H9 (cell line): ENCODE measurements at regions not wholly inside any gene's neighbourhood (a gene's known extent, or its start where the extent isn't known, plus 50 kb on each side); places are given as distances from the start of the nearest gene placed in this dataset.

Source experiments
- DNase-seq: peaks from one replicate; pipeline ENCODE4 v3.0.0-alpha.2; 2017
- H2AFZ ChIP-seq: one replicate; pipeline ENCODE4 v1.6.1; 2013; ENCODE audit warnings: mild to moderate bottlenecking, low read length, control low read depth, moderate library complexity
- H2AK5ac ChIP-seq: 2 replicates; pipeline ENCODE4 v1.6.1; 2013; ENCODE audit warnings: low read length, control low read depth, mixed read lengths; ENCODE audit not compliant: insufficient read length
- H2BK120ac ChIP-seq: one replicate; pipeline ENCODE4 v1.6.1; 2013; ENCODE audit warnings: low read depth, mild to moderate bottlenecking, low read length, control low read depth, inconsistent platforms; ENCODE audit not compliant: poor library complexity, severe bottlenecking
- H2BK12ac ChIP-seq: 2 replicates; pipeline ENCODE4 v1.6.1; 2013; ENCODE audit warnings: low read length, control low read depth, mixed read lengths, low read depth; ENCODE audit not compliant: insufficient read length
- H2BK15ac ChIP-seq: 2 replicates; pipeline ENCODE4 v1.6.1; 2013; ENCODE audit warnings: low read depth, low read length, control low read depth
- H2BK20ac ChIP-seq: one replicate; pipeline ENCODE4 v1.6.1; 2013; ENCODE audit warnings: low read depth, mild to moderate bottlenecking, low read length, control low read depth, inconsistent platforms; ENCODE audit not compliant: poor library complexity, severe bottlenecking
- H2BK5ac ChIP-seq: 2 replicates; pipeline ENCODE4 v1.6.1; 2013; ENCODE audit warnings: low read length, control low read depth, mixed read lengths; ENCODE audit not compliant: insufficient read length
- H3K14ac ChIP-seq: 2 replicates; pipeline ENCODE4 v1.6.1; 2013; ENCODE audit warnings: low read length, control low read depth; ENCODE audit not compliant: insufficient read depth
- H3K18ac ChIP-seq: 2 replicates; pipeline ENCODE4 v1.6.1; 2013; ENCODE audit warnings: low read depth, mild to moderate bottlenecking, mixed read lengths, low read length, control low read depth; ENCODE audit not compliant: insufficient read length
- H3K23ac ChIP-seq: 2 replicates; pipeline ENCODE4 v1.6.1; 2013; ENCODE audit warnings: low read length, control low read depth, mixed read lengths, low read depth; ENCODE audit not compliant: insufficient read length
- H3K23me2 ChIP-seq: 2 replicates; pipeline ENCODE4 v1.6.1; 2013; ENCODE audit warnings: low read depth, mild to moderate bottlenecking, mixed read lengths, low read length, control low read depth; ENCODE audit not compliant: insufficient read length, poor library complexity, severe bottlenecking
- H3K27ac ChIP-seq: 2 replicates; pipeline ENCODE4 v1.5.1; 2013; ENCODE audit warnings: low read length, control low read depth, mixed read lengths, low read depth; ENCODE audit not compliant: insufficient read length
- H3K27me3 ChIP-seq: 2 replicates; pipeline ENCODE4 v1.6.1; 2013; ENCODE audit warnings: low read length, control low read depth, inconsistent platforms; ENCODE audit not compliant: insufficient read depth
- H3K4ac ChIP-seq: 2 replicates; pipeline ENCODE4 v1.6.1; 2013; ENCODE audit warnings: low read depth, mild to moderate bottlenecking, control low read depth, inconsistent platforms, low read length, moderate library complexity
- H3K4me1 ChIP-seq: 2 replicates; pipeline ENCODE4 v1.6.1; 2013; ENCODE audit warnings: low read length, control low read depth, inconsistent platforms; ENCODE audit not compliant: insufficient read depth
- H3K4me2 ChIP-seq: 2 replicates; pipeline ENCODE4 v1.6.1; 2013; ENCODE audit warnings: low read length, control low read depth, mixed read lengths; ENCODE audit not compliant: insufficient read length, insufficient read depth
- H3K56ac ChIP-seq: 2 replicates; pipeline ENCODE4 v1.6.1; 2013; ENCODE audit warnings: low read depth, mild to moderate bottlenecking, mixed read lengths, low read length, control low read depth; ENCODE audit not compliant: insufficient read length
- H3K79me1 ChIP-seq: 2 replicates; pipeline ENCODE4 v1.6.1; 2013; ENCODE audit warnings: low read depth, mild to moderate bottlenecking, moderate library complexity, low read length, control low read depth, inconsistent platforms; ENCODE audit not compliant: insufficient read depth, poor library complexity, severe bottlenecking
- H3K79me2 ChIP-seq: 2 replicates; pipeline ENCODE4 v1.6.1; 2013; ENCODE audit warnings: low read length, control low read depth, inconsistent platforms; ENCODE audit not compliant: insufficient read depth
- H3K9ac ChIP-seq: 2 replicates; pipeline ENCODE4 v1.6.1; 2013; ENCODE audit warnings: low read length, control low read depth, mixed read lengths; ENCODE audit not compliant: insufficient read length; ENCODE audit errors: extremely low read depth
- H3K9me3 ChIP-seq: one replicate; pipeline ENCODE4 v1.6.1; 2013; ENCODE audit warnings: low read depth, low read length, inconsistent platforms; ENCODE audit not compliant: control insufficient read depth
- H3T11ph ChIP-seq: one replicate; pipeline ENCODE4 v1.6.1; 2013; ENCODE audit warnings: mild to moderate bottlenecking, low read length, control low read depth, inconsistent platforms
- H4K20me1 ChIP-seq: one replicate; pipeline ENCODE4 v1.6.1; 2013; ENCODE audit not compliant: control insufficient read depth, insufficient read length, insufficient read depth
- H4K5ac ChIP-seq: 2 replicates; pipeline ENCODE4 v1.6.1; 2013; ENCODE audit warnings: low read depth, mild to moderate bottlenecking, mixed read lengths, low read length, control low read depth; ENCODE audit not compliant: insufficient read length
- H4K8ac ChIP-seq: replicated peaks from 2 replicates; pipeline ENCODE4 v1.6.1; 2013; ENCODE audit warnings: low read length, control low read depth, mixed read lengths, low read depth; ENCODE audit not compliant: insufficient read length
- H4K91ac ChIP-seq: 2 replicates; pipeline ENCODE4 v1.6.1; 2013; ENCODE audit warnings: low read depth, mild to moderate bottlenecking, moderate library complexity, mixed read lengths, low read length, control low read depth; ENCODE audit not compliant: insufficient read length
- H3K27ac Mint-ChIP-seq, 3 experiments: 2 replicates in 2 of 3; 3 replicates in 1 of 3; pipeline ENCODE4 v1.8.0; 2020 to 2021; ENCODE audit warnings: mixed read lengths in 3 of 3, mild to moderate bottlenecking in 1 of 3, moderate library complexity in 1 of 3
- H3K27me3 Mint-ChIP-seq: 2 replicates; pipeline ENCODE4 v1.8.0; 2021; ENCODE audit warnings: low read depth, mild to moderate bottlenecking, moderate library complexity, mixed read lengths
- H3K36me3 Mint-ChIP-seq, 3 experiments: 2 replicates in 2 of 3; 3 replicates in 1 of 3; pipeline ENCODE4 v1.8.0; 2020 to 2021; ENCODE audit warnings: low read depth in 3 of 3, mixed read lengths in 3 of 3; ENCODE audit not compliant: insufficient read depth in 1 of 3
- H3K4me1 Mint-ChIP-seq, 2 experiments: 2 replicates each; pipeline ENCODE4 v1.8.0; 2020; ENCODE audit warnings: mixed read lengths in 2 of 2
- H3K4me3 Mint-ChIP-seq, 2 experiments: 2 replicates in 1 of 2; 3 replicates in 1 of 2; pipeline ENCODE4 v1.8.0; 2020 to 2021; ENCODE audit warnings: mild to moderate bottlenecking in 2 of 2, mixed read lengths in 2 of 2, moderate library complexity in 1 of 2
- H3K9me3 Mint-ChIP-seq, 2 experiments: 2 replicates in 1 of 2; 3 replicates in 1 of 2; pipeline ENCODE4 v1.8.0; 2020; ENCODE audit warnings: mild to moderate bottlenecking in 2 of 2, mixed read lengths in 2 of 2, moderate library complexity in 1 of 2
- WGBS: extraction: QIAGEN DNeasy Blood & Tissue Kit; methylation state at CpG from one replicate; pipeline ENCODE4 v1.1.7; 2013; ENCODE audit warnings: missing lambda C conversion rate, low lambda C conversion rate, mixed read lengths; ENCODE audit not compliant: insufficient read length; ENCODE audit errors: extremely low coverage; 5-methylcytosine and 5-hydroxymethylcytosine counted together
- TF ChIP-seq, protein P1 (sequence below): fragments of 200-600 bp; sonication (generic); conservative IDR thresholded peaks from 3 replicates; pipeline ENCODE4 v1.8.0; 2021; ENCODE audit warnings: antibody characterized with exemption, mild to moderate bottlenecking

- no CpG with 5 or more reads among the region's 2 CpGs for WGBS
These were observed 203.8 kb downstream of the RASSF9 start for GRCh38 chr12:85632390-85632789.

More at GRCh38 chr12:85632390-85632789, 203.8 kb downstream of the RASSF9 start:
- H2BK12ac ChIP-seq, result no peak overlapping the region
- H3K14ac ChIP-seq, result no peak overlapping the region
- H4K91ac ChIP-seq, result no peak overlapping the region
- Mint-ChIP-seq H3K9me3 (no peaks in the 10 kb centered on the region), H3K4me1 (no peaks in the 10 kb centered on the region), H3K27ac (no peak overlapping the region), H3K36me3 (peaks cover 0 to 4% (median 0%) of the 10 kb centered on the region in 3 experiments; a peak in 1 of 7 replicates), H3K4me3 (no peak overlapping the region), H3K27me3 (no peaks in the 10 kb centered on the region)
- H2AFZ ChIP-seq, result no peak overlapping the region
- no peak overlapping the region for H3K9ac ChIP-seq
- no peak overlapping the region for H3K18ac ChIP-seq
- H3K79me2 ChIP-seq, result no peaks in the 10 kb centered on the region
- H3K4me2 ChIP-seq, result no peak overlapping the region
- no peak overlapping the region for H2BK120ac ChIP-seq
- no peaks in the 10 kb centered on the region for H4K20me1 ChIP-seq
- H3K9me3 ChIP-seq, result no peaks in the 10 kb centered on the region
- no peaks in the 10 kb centered on the region for H3K79me1 ChIP-seq
- no peak overlapping the region for H2AK5ac ChIP-seq
- no peak overlapping the region for H3K56ac ChIP-seq
- no peaks in the 10 kb centered on the region for H3K27me3 ChIP-seq
- H3K4ac ChIP-seq, result no peak overlapping the region
- H3K27ac ChIP-seq, result no peak overlapping the region
- H4K8ac ChIP-seq, result no peak overlapping the region
- no peak overlapping the region for H4K5ac ChIP-seq
- TF ChIP-seq, protein P1, sequence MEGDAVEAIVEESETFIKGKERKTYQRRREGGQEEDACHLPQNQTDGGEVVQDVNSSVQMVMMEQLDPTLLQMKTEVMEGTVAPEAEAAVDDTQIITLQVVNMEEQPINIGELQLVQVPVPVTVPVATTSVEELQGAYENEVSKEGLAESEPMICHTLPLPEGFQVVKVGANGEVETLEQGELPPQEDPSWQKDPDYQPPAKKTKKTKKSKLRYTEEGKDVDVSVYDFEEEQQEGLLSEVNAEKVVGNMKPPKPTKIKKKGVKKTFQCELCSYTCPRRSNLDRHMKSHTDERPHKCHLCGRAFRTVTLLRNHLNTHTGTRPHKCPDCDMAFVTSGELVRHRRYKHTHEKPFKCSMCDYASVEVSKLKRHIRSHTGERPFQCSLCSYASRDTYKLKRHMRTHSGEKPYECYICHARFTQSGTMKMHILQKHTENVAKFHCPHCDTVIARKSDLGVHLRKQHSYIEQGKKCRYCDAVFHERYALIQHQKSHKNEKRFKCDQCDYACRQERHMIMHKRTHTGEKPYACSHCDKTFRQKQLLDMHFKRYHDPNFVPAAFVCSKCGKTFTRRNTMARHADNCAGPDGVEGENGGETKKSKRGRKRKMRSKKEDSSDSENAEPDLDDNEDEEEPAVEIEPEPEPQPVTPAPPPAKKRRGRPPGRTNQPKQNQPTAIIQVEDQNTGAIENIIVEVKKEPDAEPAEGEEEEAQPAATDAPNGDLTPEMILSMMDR, result no peak
- no peaks in the 10 kb centered on the region for H3K4me1 ChIP-seq
- no peak overlapping the region for H2BK20ac ChIP-seq
- no peak overlapping the region for H2BK15ac ChIP-seq
- no peak overlapping the region for H3K23ac ChIP-seq
- H3K23me2 ChIP-seq, result no peaks in the 10 kb centered on the region
- no peak for DNase-seq
- no peak overlapping the region for H3T11ph ChIP-seq
- H2BK5ac ChIP-seq, result no peak overlapping the region
